ENCODE measurements at regions not wholly inside any gene's neighbourhood (a gene's known extent, or its start where the extent isn't known, plus 50 kb on each side); places are given as distances from the start of the nearest gene placed in this dataset.

DNA sequence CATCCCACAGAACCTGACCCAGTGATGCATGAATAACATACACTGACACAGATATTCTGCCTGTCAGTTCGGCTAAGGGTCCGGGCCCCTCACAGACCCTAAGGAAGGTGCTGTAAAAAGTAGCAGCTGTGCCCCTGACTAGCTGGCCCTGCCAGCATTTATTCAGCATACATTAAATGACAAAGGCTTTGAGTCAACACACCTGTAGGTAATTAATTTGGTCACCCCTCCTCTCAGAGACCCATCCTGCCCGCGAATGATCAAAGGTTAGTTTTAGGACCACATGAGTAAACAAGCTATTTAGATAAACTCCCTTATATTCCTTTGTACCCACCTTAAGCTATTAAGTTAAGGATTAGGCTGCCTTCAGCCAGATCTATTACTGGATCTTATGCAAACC lies 429.0 kb upstream of the NWD2 start:
- Histone ChIP-seq H2AFZ (ENCODE audit: low read depth, low read length) (no peak overlapping the region), H3K36me3 (ENCODE audit: control insufficient read depth, insufficient read depth, low read length) (no peaks in the 10 kb centered on the region), H3K4me2 (ENCODE audit: insufficient read depth, low read length) (no peak overlapping the region), H4K20me1 (replicated peaks; ENCODE audit: control insufficient read depth, insufficient read depth, low read length) (no peaks in the 10 kb centered on the region), H3K9ac (ENCODE audit: insufficient read depth in 1 of 2, low read depth in 2 of 2, low read length in 2 of 2) (no peak overlapping the region), H3K9me3 (replicated peaks; ENCODE audit: control insufficient read depth, insufficient read depth, low read depth, low read length) (no peaks in the 10 kb centered on the region), H3K4me1 (replicated peaks in 1 of 2; ENCODE audit: control insufficient read depth in 2 of 2, insufficient read depth in 2 of 2, low read length in 2 of 2) (no peaks in the 10 kb centered on the region), H3K79me2 (ENCODE audit: control insufficient read depth, insufficient read depth, low read length) (no peaks in the 10 kb centered on the region), H3K4me3 (no peak overlapping the region), H3K27me3 (ENCODE audit: control insufficient read depth in 2 of 2, insufficient read depth in 2 of 2, low read length in 2 of 2) (no peaks in the 10 kb centered on the region), H3K27ac (ENCODE audit: extremely low read depth, low read depth, low read length) (no peak overlapping the region), H3K9me1 (ENCODE audit: control insufficient read depth, insufficient read depth, low read length) (no peaks in the 10 kb centered on the region)
- intact Hi-C loops (cut with micrococcal nuclease) (no loop called here), in situ Hi-C loops (cut with MboI) (no loop called here)
- no peak for TF ChIP-seq GATAD2A (IDR thresholded peaks at IDR 0.05)
- no peak for TF ChIP-seq CHD7 (IDR thresholded peaks at IDR 0.05; ENCODE audit: low read depth, low read length)
- TF ChIP-seq NCOA6 (IDR thresholded peaks at IDR 0.05) = no peak
- no peak for TF ChIP-seq HMGN3 (IDR thresholded peaks at IDR 0.05; ENCODE audit: borderline replicate concordance, extremely low read depth, insufficient read length, low read depth, low read length)
- TF ChIP-seq, protein P1, sequence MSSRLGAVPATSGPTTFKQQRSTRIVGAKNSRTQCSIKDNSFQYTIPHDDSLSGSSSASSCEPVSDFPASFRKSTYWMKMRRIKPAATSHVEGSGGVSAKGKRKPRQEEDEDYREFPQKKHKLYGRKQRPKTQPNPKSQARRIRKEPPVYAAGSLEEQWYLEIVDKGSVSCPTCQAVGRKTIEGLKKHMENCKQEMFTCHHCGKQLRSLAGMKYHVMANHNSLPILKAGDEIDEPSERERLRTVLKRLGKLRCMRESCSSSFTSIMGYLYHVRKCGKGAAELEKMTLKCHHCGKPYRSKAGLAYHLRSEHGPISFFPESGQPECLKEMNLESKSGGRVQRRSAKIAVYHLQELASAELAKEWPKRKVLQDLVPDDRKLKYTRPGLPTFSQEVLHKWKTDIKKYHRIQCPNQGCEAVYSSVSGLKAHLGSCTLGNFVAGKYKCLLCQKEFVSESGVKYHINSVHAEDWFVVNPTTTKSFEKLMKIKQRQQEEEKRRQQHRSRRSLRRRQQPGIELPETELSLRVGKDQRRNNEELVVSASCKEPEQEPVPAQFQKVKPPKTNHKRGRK (tag; IDR thresholded peaks at IDR 0.05) = no peak
- TF ChIP-seq RFX5 (IDR thresholded peaks at IDR 0.05; ENCODE audit: low read depth, low read length) = no peak
- TF ChIP-seq ELF1 (tag; IDR thresholded peaks at IDR 0.05) = no peak
- TF ChIP-seq MXI1 (IDR thresholded peaks at IDR 0.05; ENCODE audit: low read depth, low read length) = no peak
- TF ChIP-seq MED1 (CRISPR knock-in tag; IDR thresholded peaks at IDR 0.05; ENCODE audit: borderline replicate concordance) = no peak
- TF ChIP-seq POLR3G (IDR thresholded peaks at IDR 0.05; ENCODE audit: extremely low read depth, insufficient read length, insufficient replicate concordance) = no peak
- TF ChIP-seq ZNF699 (CRISPR knock-in tag; IDR thresholded peaks at IDR 0.05; ENCODE audit: insufficient replicate concordance) = no peak
- TF ChIP-seq SMAD4 (CRISPR knock-in tag; conservative IDR thresholded peaks at IDR 0.05) = no peak
- ChIA-PET CTCF (ENCODE audit: low intra/inter-chr PET ratio) (no interaction called here), POLR2A (no interaction called here)
- ATAC-seq (no peak), FAIRE-seq (no peak), DNase-seq (ENCODE audit: extremely low read depth in 1 of 4, low spot score in 3 of 4) (no peak)
- WGBS (ENCODE audit: insufficient coverage, low coverage, missing lambda C conversion rate) = 5% methylated on average over 4 of the region's 4 CpGs
- no TSS peak for BruUV-seq (replicated peaks)
